Glutamatergic neuron (in vitro differentiated cells): ENCODE measurements at regions not wholly inside any gene's neighbourhood (a gene's known extent, or its start where the extent isn't known, plus 50 kb on each side); places are given as distances from the start of the nearest gene placed in this dataset.
"Not testable (repeated sequence)": the region's sequence is repeated elsewhere in the genome, so short reads cannot be mapped to it uniquely, and the experiment has no call there.

Source experiments
- DNase-seq: peaks from one replicate; pipeline ENCODE4 v3.0.0; 2022
- H3K27ac Mint-ChIP-seq: one replicate; pipeline ENCODE4 v1.8.0; 2020; ENCODE audit warnings: mild to moderate bottlenecking, mixed read lengths, inconsistent platforms; ENCODE audit not compliant: unreplicated experiment
- H3K27me3 Mint-ChIP-seq: one replicate; pipeline ENCODE4 v1.8.0; 2020; ENCODE audit warnings: mild to moderate bottlenecking, moderate library complexity, mixed read lengths, inconsistent platforms; ENCODE audit not compliant: unreplicated experiment
- H3K36me3 Mint-ChIP-seq: one replicate; pipeline ENCODE4 v1.8.0; 2020; ENCODE audit warnings: mild to moderate bottlenecking, mixed read lengths, inconsistent platforms; ENCODE audit not compliant: unreplicated experiment
- H3K4me1 Mint-ChIP-seq: one replicate; pipeline ENCODE4 v1.8.0; 2020; ENCODE audit warnings: mild to moderate bottlenecking, low read depth, mixed read lengths, inconsistent platforms; ENCODE audit not compliant: unreplicated experiment
- H3K4me3 Mint-ChIP-seq: one replicate; pipeline ENCODE4 v1.8.0; 2020; ENCODE audit warnings: mild to moderate bottlenecking, mixed read lengths, inconsistent platforms; ENCODE audit not compliant: unreplicated experiment
- H3K9me3 Mint-ChIP-seq: one replicate; pipeline ENCODE4 v1.8.0; 2020; ENCODE audit warnings: mild to moderate bottlenecking, moderate library complexity, mixed read lengths, inconsistent platforms; ENCODE audit not compliant: unreplicated experiment
- TF ChIP-seq, protein P1 (sequence below): fragments of 200-600 bp; sonication (generic); IDR thresholded peaks from one replicate; pipeline ENCODE4 v1.5.0; 2021; ENCODE audit not compliant: partially characterized antibody, unreplicated experiment

- Mint-ChIP-seq H3K9me3 (peaks cover 4% of the 10 kb centered on the region), H3K4me3 (no peak overlapping the region), H3K36me3 (no peaks in the 10 kb centered on the region), H3K27me3 (no peaks in the 10 kb centered on the region), H3K4me1 (no peaks in the 10 kb centered on the region), H3K27ac (no peak overlapping the region)
- TF ChIP-seq, protein P1, sequence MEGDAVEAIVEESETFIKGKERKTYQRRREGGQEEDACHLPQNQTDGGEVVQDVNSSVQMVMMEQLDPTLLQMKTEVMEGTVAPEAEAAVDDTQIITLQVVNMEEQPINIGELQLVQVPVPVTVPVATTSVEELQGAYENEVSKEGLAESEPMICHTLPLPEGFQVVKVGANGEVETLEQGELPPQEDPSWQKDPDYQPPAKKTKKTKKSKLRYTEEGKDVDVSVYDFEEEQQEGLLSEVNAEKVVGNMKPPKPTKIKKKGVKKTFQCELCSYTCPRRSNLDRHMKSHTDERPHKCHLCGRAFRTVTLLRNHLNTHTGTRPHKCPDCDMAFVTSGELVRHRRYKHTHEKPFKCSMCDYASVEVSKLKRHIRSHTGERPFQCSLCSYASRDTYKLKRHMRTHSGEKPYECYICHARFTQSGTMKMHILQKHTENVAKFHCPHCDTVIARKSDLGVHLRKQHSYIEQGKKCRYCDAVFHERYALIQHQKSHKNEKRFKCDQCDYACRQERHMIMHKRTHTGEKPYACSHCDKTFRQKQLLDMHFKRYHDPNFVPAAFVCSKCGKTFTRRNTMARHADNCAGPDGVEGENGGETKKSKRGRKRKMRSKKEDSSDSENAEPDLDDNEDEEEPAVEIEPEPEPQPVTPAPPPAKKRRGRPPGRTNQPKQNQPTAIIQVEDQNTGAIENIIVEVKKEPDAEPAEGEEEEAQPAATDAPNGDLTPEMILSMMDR = no peak
- no peak for DNase-seq
These were observed 195.1 kb downstream of the CDRT15L2 start for GRCh38 chr17:20774472-20775135.

GRCh38 chr17:20775331-20775730 lies 195.8 kb downstream of the CDRT15L2 start:
- no peaks in the 10 kb centered on the region for H3K27me3 Mint-ChIP-seq

DNA sequence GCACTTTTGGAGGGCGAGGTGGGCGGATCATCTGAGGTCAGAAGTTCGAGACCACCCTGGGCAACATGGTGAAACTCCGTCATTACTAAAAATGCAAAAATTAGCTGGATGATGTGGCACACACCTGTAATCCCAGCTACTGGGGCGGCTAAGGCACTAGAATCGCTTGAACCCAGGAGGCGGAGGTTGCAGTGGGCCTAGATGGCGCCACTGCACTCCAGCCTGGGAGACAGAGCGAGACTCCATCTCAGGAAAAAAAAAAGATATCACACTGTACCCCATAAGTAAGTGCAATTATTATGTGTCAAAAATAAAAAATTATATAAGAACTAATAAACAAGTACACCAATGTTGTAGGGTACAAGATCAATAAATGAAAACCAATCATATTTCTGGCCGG lies 200.0 kb downstream of the CDRT15L2 start:
- Mint-ChIP-seq H3K36me3 (no peaks in the 10 kb centered on the region), H3K4me3 (no peak overlapping the region), H3K27me3 (no peaks in the 10 kb centered on the region), H3K27ac (no peak overlapping the region), H3K4me1 (no peaks in the 10 kb centered on the region), H3K9me3 (peaks cover 4% of the 10 kb centered on the region)
- DNase-seq = no peak
- TF ChIP-seq, protein P1 = no peak

More at GRCh38 chr17:20775331-20775730, 195.8 kb downstream of the CDRT15L2 start:
- H3K4me1 Mint-ChIP-seq = no peaks in the 10 kb centered on the region
- no peak overlapping the region for H3K4me3 Mint-ChIP-seq
- no peak for DNase-seq
- no peak overlapping the region for H3K27ac Mint-ChIP-seq
- H3K9me3 Mint-ChIP-seq = peaks cover 4% of the 10 kb centered on the region
- H3K36me3 Mint-ChIP-seq = no peaks in the 10 kb centered on the region
- TF ChIP-seq, protein P1 = no peak

GRCh38 chr17:20781260-20781659 lies 201.7 kb downstream of the CDRT15L2 start:
- Mint-ChIP-seq H3K27ac (no peak overlapping the region), H3K27me3 (no peaks in the 10 kb centered on the region), H3K4me3 (no peak overlapping the region), H3K4me1 (no peaks in the 10 kb centered on the region), H3K9me3 (peaks cover 6% of the 10 kb centered on the region), H3K36me3 (no peaks in the 10 kb centered on the region)
- DNase-seq = no peak
- TF ChIP-seq, protein P1 = no peak

- H3K9me3 Mint-ChIP-seq, H3K27me3 Mint-ChIP-seq, H3K4me1 Mint-ChIP-seq: not testable (repeated sequence)
These were observed 202.3 kb downstream of the CDRT15L2 start for GRCh38 chr17:20781869-20782268.

More at GRCh38 chr17:20781869-20782268, 202.3 kb downstream of the CDRT15L2 start:
- DNase-seq, H3K4me3 Mint-ChIP-seq, H3K36me3 Mint-ChIP-seq, H3K27ac Mint-ChIP-seq: not testable (repeated sequence)
